ENCODE measurements at regions not wholly inside any gene's neighbourhood (a gene's known extent, or its start where the extent isn't known, plus 50 kb on each side); places are given as distances from the start of the nearest gene placed in this dataset.

DNA sequence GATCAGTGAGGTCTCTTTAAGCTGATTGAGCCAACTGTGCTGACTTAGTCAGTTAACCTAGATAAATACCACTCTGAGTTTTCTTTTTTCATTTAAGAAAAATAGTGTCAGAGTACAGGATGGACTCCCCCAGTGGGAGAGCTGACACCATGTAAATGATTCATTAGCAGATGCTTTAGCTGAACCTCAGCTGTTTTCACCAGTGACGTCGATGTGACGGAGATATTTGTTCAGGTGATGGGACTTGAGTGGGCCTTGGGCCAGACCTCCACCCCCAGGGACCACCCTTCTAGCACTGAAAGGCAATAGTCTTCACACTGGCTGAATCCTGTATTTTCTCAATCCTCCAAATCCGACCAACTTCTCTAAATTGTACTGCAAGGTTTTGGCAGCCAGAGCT is 196.1 kb downstream of the GAS1 start:
- peaks cover 3 to 7% of the 10 kb centered on the region in 2 experiments; a peak in 3 of 4 replicates for H3K4me1 ChIP-seq (ENCODE audit: control insufficient read depth in 1 of 2, insufficient read depth in 2 of 2, low read depth in 1 of 2, low read length in 1 of 2)

DNA sequence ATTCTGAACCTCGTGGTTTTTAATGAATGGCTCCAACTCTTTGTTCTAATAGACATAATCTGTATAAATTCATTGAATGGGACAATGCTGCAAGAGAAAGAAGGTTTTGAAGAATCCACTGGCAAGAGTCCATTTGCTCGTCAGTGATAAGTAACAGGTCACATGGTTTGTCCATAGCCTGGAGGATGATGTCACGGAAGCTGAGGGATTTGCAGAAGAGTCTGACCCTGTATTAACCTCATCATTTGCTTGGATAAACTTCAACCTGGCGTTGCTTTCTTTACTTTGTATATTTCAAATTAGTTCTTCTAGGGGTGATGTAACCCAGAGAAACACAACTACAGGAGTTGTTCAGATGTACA is 197.4 kb downstream of the GAS1 start:
- no peak overlapping the region for H2AFZ ChIP-seq (ENCODE audit: low read depth)
- peak overlapping the region; percentile 10; the same call in 1 of the 2 replicates for H3K4me2 ChIP-seq
- H3K27ac ChIP-seq (ENCODE audit: low read depth in 2 of 2, low read length in 1 of 2), result peak overlapping the region in 1 of 2 experiments; percentile 47; a peak in 2 of 4 replicates
- no peak overlapping the region for H3K4me3 ChIP-seq (ENCODE audit: low read depth in 2 of 2, low read length in 1 of 2)
- 41% methylated on average over 4 of the region's 4 CpGs for WGBS (ENCODE audit: low lambda C conversion rate)
- no peaks in the 10 kb centered on the region for H4K20me1 ChIP-seq (ENCODE audit: insufficient read depth)
- CTCF ChIA-PET, result interaction anchor here (1.5 kb wide), 1 partner anchor 79 kb away, joined by 3 read pairs; no protein-coding TSS in a partner anchor
- H3F3A ChIP-seq (replicated peaks; ENCODE audit: insufficient read depth), result peaks cover 5% of the 10 kb centered on the region
- H3K4me1 ChIP-seq (ENCODE audit: control insufficient read depth in 1 of 2, insufficient read depth in 2 of 2, low read depth in 1 of 2, low read length in 1 of 2), result peaks cover 3 to 7% of the 10 kb centered on the region in 2 experiments; a peak in 3 of 4 replicates
- H3K36me3 ChIP-seq (replicated peaks in 1 of 2; ENCODE audit: control insufficient read depth in 1 of 2, insufficient read depth in 2 of 2, low read length in 1 of 2), result no peaks in the 10 kb centered on the region
- H3K9me2 ChIP-seq, result no peaks in the 10 kb centered on the region
- POLR2A ChIA-PET, result no interaction called here
- no peaks in the 10 kb centered on the region for H3K9me3 ChIP-seq
- no peak overlapping the region for H3K9ac ChIP-seq
- H3K79me2 ChIP-seq (ENCODE audit: insufficient read depth), result no peaks in the 10 kb centered on the region
- peak; percentile 19 for DNase-seq
- H3K27me3 ChIP-seq (ENCODE audit: insufficient read depth), result no peaks in the 10 kb centered on the region
- TF ChIP-seq USF1 (IDR thresholded peaks at IDR 0.05; ENCODE audit: borderline replicate concordance, low read depth) (peak; percentile 74), RCOR1 (IDR thresholded peaks at IDR 0.05; ENCODE audit: low read length) (no peak), TAF1 (IDR thresholded peaks at IDR 0.05; ENCODE audit: borderline replicate concordance, low read depth, low read length) (no peak), JUND (IDR thresholded peaks at IDR 0.05) (no peak), FOSL2 (IDR thresholded peaks at IDR 0.05; ENCODE audit: borderline replicate concordance, low read depth) (no peak), CHD2 (IDR thresholded peaks at IDR 0.05; ENCODE audit: low read length, partially characterized antibody) (no peak), ELF1 (IDR thresholded peaks at IDR 0.05) (no peak), FOXM1 (IDR thresholded peaks at IDR 0.05; ENCODE audit: low read depth) (no peak), RFX5 (IDR thresholded peaks at IDR 0.05; ENCODE audit: low read length) (no peak), NRF1 (IDR thresholded peaks at IDR 0.05; ENCODE audit: low read depth, low read length) (no peak), PBX3 (IDR thresholded peaks at IDR 0.05) (no peak), SMC3 (IDR thresholded peaks at IDR 0.05; ENCODE audit: low read depth, low read length) (no peak), NFIC (IDR thresholded peaks at IDR 0.05; ENCODE audit: borderline replicate concordance) (peak; percentile 20; the same call in 1 of the 2 replicates), RXRA (IDR thresholded peaks at IDR 0.05; ENCODE audit: borderline replicate concordance, low read depth) (peak; percentile 39; the same call in 1 of the 2 replicates), YY1 (IDR thresholded peaks at IDR 0.05; ENCODE audit: low read depth) (no peak)
- TF ChIP-seq, protein P1, sequence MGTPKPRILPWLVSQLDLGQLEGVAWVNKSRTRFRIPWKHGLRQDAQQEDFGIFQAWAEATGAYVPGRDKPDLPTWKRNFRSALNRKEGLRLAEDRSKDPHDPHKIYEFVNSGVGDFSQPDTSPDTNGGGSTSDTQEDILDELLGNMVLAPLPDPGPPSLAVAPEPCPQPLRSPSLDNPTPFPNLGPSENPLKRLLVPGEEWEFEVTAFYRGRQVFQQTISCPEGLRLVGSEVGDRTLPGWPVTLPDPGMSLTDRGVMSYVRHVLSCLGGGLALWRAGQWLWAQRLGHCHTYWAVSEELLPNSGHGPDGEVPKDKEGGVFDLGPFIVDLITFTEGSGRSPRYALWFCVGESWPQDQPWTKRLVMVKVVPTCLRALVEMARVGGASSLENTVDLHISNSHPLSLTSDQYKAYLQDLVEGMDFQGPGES (IDR thresholded peaks at IDR 0.05; ENCODE audit: low read depth, low read length), result no peak

More for the DNA sequence above, 196.1 kb downstream of the GAS1 start:
- Histone ChIP-seq H3F3A (replicated peaks; ENCODE audit: insufficient read depth) (peaks cover 5% of the 10 kb centered on the region), H3K9me2 (no peaks in the 10 kb centered on the region), H3K27me3 (ENCODE audit: insufficient read depth) (no peaks in the 10 kb centered on the region), H3K4me2 (no peak overlapping the region), H2AFZ (ENCODE audit: low read depth) (no peak overlapping the region), H4K20me1 (ENCODE audit: insufficient read depth) (no peaks in the 10 kb centered on the region), H3K9ac (no peak overlapping the region), H3K9me3 (no peaks in the 10 kb centered on the region), H3K27ac (ENCODE audit: low read depth in 2 of 2, low read length in 1 of 2) (no peak overlapping the region), H3K4me3 (ENCODE audit: low read depth in 2 of 2, low read length in 1 of 2) (no peak overlapping the region), H3K79me2 (ENCODE audit: insufficient read depth) (no peaks in the 10 kb centered on the region), H3K36me3 (replicated peaks in 1 of 2; ENCODE audit: control insufficient read depth in 1 of 2, insufficient read depth in 2 of 2, low read length in 1 of 2) (no peaks in the 10 kb centered on the region)
- POLR2A ChIA-PET, result no interaction called here
- TF ChIP-seq RAD21 (IDR thresholded peaks at IDR 0.05; ENCODE audit: low read length), result no peak
- TF ChIP-seq NFIC (IDR thresholded peaks at IDR 0.05; ENCODE audit: borderline replicate concordance), result no peak
- no peak for TF ChIP-seq MEF2A (IDR thresholded peaks at IDR 0.05; ENCODE audit: borderline replicate concordance, low read depth)
- no peak for TF ChIP-seq GATA2 (CRISPR knock-in tag; IDR thresholded peaks at IDR 0.05)
- TF ChIP-seq RXRA (IDR thresholded peaks at IDR 0.05; ENCODE audit: borderline replicate concordance, low read depth), result no peak
- TF ChIP-seq, protein P1 (IDR thresholded peaks at IDR 0.05; ENCODE audit: low read depth, low read length), result no peak
- TF ChIP-seq ELF1 (IDR thresholded peaks at IDR 0.05), result no peak
- TF ChIP-seq, protein P2, sequence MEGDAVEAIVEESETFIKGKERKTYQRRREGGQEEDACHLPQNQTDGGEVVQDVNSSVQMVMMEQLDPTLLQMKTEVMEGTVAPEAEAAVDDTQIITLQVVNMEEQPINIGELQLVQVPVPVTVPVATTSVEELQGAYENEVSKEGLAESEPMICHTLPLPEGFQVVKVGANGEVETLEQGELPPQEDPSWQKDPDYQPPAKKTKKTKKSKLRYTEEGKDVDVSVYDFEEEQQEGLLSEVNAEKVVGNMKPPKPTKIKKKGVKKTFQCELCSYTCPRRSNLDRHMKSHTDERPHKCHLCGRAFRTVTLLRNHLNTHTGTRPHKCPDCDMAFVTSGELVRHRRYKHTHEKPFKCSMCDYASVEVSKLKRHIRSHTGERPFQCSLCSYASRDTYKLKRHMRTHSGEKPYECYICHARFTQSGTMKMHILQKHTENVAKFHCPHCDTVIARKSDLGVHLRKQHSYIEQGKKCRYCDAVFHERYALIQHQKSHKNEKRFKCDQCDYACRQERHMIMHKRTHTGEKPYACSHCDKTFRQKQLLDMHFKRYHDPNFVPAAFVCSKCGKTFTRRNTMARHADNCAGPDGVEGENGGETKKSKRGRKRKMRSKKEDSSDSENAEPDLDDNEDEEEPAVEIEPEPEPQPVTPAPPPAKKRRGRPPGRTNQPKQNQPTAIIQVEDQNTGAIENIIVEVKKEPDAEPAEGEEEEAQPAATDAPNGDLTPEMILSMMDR (IDR thresholded peaks at IDR 0.05), result no peak
- no peak for TF ChIP-seq SIN3A (IDR thresholded peaks at IDR 0.05; ENCODE audit: borderline replicate concordance, low read depth, low read length)
- TF ChIP-seq, protein P3, sequence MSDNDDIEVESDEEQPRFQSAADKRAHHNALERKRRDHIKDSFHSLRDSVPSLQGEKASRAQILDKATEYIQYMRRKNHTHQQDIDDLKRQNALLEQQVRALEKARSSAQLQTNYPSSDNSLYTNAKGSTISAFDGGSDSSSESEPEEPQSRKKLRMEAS (IDR thresholded peaks at IDR 0.05; ENCODE audit: low read depth), result no peak
- 67% methylated on average over 4 of the region's 4 CpGs for WGBS (ENCODE audit: low lambda C conversion rate)
- CTCF ChIA-PET, result interaction anchor here (0.8 kb wide), 1 partner anchor 357 kb away, joined by 4 read pairs; no protein-coding TSS in a partner anchor
- no peak for DNase-seq

Measured in SK-N-SH (cell line).